Adipocyte (in vitro differentiated cells): ENCODE measurements at regions not wholly inside any gene's neighbourhood (a gene's known extent, or its start where the extent isn't known, plus 50 kb on each side); places are given as distances from the start of the nearest gene placed in this dataset.
"Not testable (repeated sequence)": the region's sequence is repeated elsewhere in the genome, so short reads cannot be mapped to it uniquely, and the experiment has no call there.

ENCODE experiments used
- DNase-seq: peaks from one replicate; pipeline ENCODE4 v3.0.0-alpha.2; 2015; ENCODE audit warnings: low read depth
- H3K27me3 ChIP-seq: replicated peaks from 2 replicates; pipeline ENCODE4 v1.7.0; 2013; ENCODE audit warnings: mild to moderate bottlenecking, low read length, moderate library complexity; ENCODE audit not compliant: control insufficient read depth, insufficient read depth
- H3K36me3 ChIP-seq: 2 replicates; pipeline ENCODE4 v1.7.0; 2013; ENCODE audit warnings: low read length, mild to moderate bottlenecking, moderate library complexity; ENCODE audit not compliant: control insufficient read depth, insufficient read depth, severe bottlenecking
- H3K4me1 ChIP-seq: 2 replicates; pipeline ENCODE4 v1.7.0; 2013; ENCODE audit warnings: mild to moderate bottlenecking, low read length, moderate library complexity; ENCODE audit not compliant: control insufficient read depth, insufficient read depth
- H3K4me3 ChIP-seq: 2 replicates; pipeline ENCODE4 v1.7.0; 2013; ENCODE audit warnings: mild to moderate bottlenecking, low read length, moderate library complexity
- H3K9ac ChIP-seq: 2 replicates; pipeline ENCODE4 v1.7.0; 2013; ENCODE audit warnings: mild to moderate bottlenecking, low read length, moderate library complexity
- H3K9me3 ChIP-seq: 2 replicates; pipeline ENCODE4 v1.7.0; 2013; ENCODE audit warnings: mild to moderate bottlenecking, low read length, moderate library complexity; ENCODE audit not compliant: control insufficient read depth

DNA sequence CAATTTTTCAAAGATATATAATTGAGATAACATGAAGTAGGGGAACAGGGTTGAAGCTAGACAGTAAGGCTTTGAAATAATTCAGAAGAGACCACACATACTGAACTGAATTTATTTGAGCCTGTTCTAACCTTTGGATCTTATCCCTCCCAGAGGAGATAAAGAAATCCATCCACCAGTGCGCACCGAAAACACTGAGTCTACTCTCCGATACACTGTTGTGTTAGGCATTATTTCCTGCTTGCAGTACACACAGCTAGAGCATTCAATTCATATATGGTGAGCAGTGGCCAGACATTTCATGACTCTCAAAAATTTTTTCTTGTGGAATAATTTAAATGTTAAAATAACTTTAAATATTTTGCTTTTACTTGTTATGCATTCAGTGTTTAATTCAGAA lies 342.7 kb downstream of the GPD2 start:
- DNase-seq: no peak
- Histone ChIP-seq H3K4me3 (no peak overlapping the region), H3K27me3 (no peaks in the 10 kb centered on the region), H3K9ac (no peak overlapping the region), H3K36me3 (no peaks in the 10 kb centered on the region), H3K4me1 (no peaks in the 10 kb centered on the region), H3K9me3 (no peaks in the 10 kb centered on the region)

DNA sequence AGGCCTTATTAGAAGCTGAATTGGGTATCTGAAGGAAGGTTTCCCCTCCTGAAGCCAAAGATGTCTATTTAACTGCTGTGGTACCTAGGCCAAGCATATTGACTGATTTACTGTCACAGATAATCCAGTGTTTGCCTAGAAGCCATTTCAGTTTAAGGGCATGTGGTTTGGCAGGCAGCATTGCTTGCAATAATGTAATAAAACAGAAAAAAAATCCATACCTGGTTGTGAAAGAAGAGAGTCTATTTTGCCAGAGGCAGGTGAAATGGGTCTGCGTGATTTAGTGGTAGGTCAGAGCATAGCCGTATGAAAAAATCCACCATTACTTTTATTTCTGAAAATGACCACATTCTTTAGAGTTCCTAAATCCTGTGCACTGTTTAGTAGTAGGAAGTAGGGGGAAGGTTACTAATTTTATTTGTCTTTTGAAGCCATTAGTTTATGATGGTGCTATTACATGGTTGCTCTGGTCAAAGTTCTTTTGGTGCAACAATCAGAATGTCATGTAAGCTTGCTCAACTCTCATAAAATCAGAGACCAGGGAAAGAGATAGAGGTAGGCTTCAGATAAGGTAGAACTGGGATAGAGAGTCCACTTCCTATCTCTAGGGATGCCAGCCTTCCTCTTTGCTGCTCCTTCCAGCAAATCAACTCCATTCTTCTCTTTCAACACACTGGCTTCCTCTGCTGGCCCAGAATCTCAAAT lies 343.4 kb downstream of the GPD2 start:
- H3K9me3 ChIP-seq: no peaks in the 10 kb centered on the region
- H3K9ac ChIP-seq: no peak overlapping the region
- no peaks in the 10 kb centered on the region for H3K36me3 ChIP-seq
- no peak for DNase-seq
- H3K27me3 ChIP-seq: no peaks in the 10 kb centered on the region
- no peak overlapping the region for H3K4me3 ChIP-seq
- no peaks in the 10 kb centered on the region for H3K4me1 ChIP-seq

DNA sequence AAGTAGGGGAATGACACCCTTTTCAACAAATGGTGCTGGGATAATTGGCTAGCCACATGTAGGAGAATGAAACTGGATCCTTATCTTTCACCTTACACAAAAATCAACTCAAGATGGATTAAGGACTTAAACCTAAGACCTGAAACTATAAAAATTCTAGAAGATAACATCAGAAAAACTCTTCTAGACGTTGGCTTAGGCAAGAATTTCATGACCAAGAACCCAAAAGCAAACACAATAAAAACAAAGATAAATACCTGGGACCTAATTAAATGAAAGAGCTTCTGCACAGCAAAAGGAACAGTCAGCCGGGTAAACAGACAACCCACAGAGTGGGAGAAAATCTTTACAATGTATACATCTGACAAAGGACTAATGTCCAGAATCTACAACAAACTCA lies 345.5 kb downstream of the GPD2 start:
- not testable (repeated sequence) for H3K36me3 ChIP-seq, H3K9ac ChIP-seq, DNase-seq, H3K4me3 ChIP-seq, H3K4me1 ChIP-seq, H3K9me3 ChIP-seq, H3K27me3 ChIP-seq

DNA sequence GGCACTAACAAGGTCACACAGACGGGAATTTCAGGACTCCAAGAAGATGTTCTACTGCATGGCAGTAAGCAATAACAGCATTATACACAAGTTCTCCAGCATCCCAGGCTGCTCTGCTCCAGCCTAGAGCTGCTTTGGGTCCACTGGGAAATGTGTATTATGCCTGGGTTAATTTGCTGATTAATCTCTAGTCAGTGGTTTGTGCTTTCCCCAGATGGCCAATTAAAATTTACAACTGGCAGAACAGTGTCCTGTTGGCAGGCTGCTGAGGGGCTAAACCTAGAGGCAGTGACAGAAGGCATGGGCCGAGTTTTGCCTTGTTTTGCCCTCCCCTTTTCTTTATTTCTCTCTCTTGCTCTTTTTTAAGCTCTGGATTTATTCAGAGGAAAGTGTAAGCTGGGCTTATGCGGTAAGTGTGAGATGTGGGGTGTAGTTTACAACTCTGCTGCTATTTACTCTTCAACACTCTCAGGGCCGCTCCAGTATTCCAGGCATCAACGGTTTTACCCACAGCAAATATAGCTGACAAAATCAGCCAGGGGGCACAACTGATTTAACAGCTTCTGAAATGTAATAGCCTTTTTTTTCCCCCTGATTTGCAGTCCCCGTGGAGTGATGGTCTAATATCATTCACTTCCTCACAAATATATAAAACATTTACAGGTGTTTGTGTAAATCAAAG lies 348.0 kb downstream of the GPD2 start:
- no peak overlapping the region for H3K9ac ChIP-seq
- no peak for DNase-seq
- no peaks in the 10 kb centered on the region for H3K36me3 ChIP-seq
- H3K4me3 ChIP-seq: no peak overlapping the region
- no peaks in the 10 kb centered on the region for H3K27me3 ChIP-seq
- H3K4me1 ChIP-seq: no peaks in the 10 kb centered on the region
- no peaks in the 10 kb centered on the region for H3K9me3 ChIP-seq

- no peaks in the 10 kb centered on the region for H3K27me3 ChIP-seq
- no peak overlapping the region for H3K9ac ChIP-seq
- H3K9me3 ChIP-seq: no peaks in the 10 kb centered on the region
- H3K36me3 ChIP-seq: no peaks in the 10 kb centered on the region
- H3K4me3 ChIP-seq: no peak overlapping the region
- DNase-seq: no peak
- no peaks in the 10 kb centered on the region for H3K4me1 ChIP-seq
These were observed 351.3 kb downstream of the GPD2 start for GRCh38 chr2:156787517-156787916.

DNA sequence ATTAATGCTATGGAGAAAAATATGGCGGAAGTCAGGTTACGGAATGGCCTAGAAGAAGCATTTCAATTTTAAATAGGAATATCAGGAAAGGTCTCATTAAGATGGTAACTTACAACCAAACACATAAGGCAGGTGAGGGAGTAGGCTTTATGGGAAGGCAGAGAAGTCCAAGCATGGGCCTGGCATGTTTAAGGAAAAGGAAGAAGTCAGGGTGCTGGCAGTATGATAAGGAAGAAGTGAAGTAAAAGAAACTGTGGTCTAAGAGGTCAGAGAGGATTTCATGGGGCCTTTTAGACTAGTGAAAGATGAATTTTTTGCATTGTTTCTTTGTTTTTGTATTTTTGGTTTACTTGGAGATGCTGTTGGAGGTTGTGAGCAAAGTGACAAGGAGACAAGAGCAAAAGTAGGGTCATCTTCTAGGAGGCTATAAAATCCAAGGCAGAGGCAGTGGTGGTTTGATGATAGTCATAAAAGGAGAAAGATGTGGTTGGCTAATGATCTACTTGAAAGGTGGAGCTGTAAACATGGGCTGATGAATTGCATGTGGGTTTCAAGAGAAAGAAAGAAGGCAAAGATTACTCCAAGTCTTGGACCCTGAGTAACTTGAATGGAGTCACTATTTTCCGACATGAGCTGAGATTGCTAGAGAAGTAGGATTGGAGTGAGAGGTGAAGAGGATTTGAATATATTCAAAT lies 354.3 kb downstream of the GPD2 start:
- no peaks in the 10 kb centered on the region for H3K36me3 ChIP-seq
- no peak for DNase-seq
- H3K4me1 ChIP-seq: no peaks in the 10 kb centered on the region
- H3K9me3 ChIP-seq: no peaks in the 10 kb centered on the region
- no peak overlapping the region for H3K9ac ChIP-seq
- H3K4me3 ChIP-seq: no peak overlapping the region
- no peaks in the 10 kb centered on the region for H3K27me3 ChIP-seq

DNA sequence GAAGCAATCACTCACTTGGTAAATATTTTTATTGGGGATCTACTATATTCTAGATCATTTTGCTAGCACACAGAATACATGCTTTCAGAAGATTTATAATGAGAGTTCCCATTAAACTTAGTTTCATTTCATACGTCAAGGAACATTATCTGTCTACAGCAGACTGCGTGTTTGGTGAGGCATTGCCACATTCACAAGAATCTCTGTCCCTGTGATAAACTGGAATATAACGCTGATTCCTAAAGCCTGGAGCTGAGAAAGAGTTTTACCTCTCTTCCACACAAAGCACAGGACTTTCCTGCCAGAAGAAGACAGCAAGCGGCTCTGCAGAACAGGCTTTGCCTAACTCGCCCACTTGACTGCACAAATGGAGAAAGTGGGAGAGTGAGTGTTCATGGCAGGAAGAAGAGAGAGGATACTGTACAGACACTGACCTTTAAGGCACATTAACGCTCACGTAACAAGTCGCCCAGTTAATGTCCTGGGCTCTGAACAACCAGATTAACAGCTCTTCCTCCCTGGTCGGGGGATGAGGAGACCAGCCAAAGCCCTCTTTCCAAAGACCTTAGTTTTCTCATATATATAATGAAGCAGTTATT lies 356.2 kb downstream of the GPD2 start:
- no peaks in the 10 kb centered on the region for H3K9me3 ChIP-seq
- no peak overlapping the region for H3K4me3 ChIP-seq
- no peak overlapping the region for H3K9ac ChIP-seq
- no peak for DNase-seq
- H3K36me3 ChIP-seq: no peaks in the 10 kb centered on the region
- H3K4me1 ChIP-seq: no peaks in the 10 kb centered on the region
- H3K27me3 ChIP-seq: no peaks in the 10 kb centered on the region

DNA sequence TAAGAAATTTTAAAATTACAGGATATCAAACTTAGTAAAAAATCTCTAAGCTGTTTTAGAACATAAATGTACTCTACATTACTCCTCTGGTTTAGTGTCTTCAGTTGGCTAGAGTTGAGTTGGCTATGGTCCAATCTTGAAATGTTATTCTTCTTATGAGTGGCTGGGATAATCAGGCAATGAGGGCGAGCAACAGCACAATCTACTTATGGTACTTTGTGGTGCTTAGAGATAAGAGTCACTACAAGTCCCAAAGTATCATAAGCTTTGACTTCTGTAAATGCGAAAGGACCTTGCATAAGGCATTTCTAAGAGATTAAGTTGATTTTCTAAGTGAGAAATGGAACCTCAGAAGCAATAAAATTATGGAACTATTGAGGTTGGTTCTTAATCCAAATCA lies 361.7 kb downstream of the GPD2 start:
- H3K4me3 ChIP-seq: no peak overlapping the region
- H3K9ac ChIP-seq: no peak overlapping the region
- H3K9me3 ChIP-seq: no peaks in the 10 kb centered on the region
- no peaks in the 10 kb centered on the region for H3K36me3 ChIP-seq
- no peak for DNase-seq
- no peaks in the 10 kb centered on the region for H3K4me1 ChIP-seq
- H3K27me3 ChIP-seq: no peaks in the 10 kb centered on the region

DNA sequence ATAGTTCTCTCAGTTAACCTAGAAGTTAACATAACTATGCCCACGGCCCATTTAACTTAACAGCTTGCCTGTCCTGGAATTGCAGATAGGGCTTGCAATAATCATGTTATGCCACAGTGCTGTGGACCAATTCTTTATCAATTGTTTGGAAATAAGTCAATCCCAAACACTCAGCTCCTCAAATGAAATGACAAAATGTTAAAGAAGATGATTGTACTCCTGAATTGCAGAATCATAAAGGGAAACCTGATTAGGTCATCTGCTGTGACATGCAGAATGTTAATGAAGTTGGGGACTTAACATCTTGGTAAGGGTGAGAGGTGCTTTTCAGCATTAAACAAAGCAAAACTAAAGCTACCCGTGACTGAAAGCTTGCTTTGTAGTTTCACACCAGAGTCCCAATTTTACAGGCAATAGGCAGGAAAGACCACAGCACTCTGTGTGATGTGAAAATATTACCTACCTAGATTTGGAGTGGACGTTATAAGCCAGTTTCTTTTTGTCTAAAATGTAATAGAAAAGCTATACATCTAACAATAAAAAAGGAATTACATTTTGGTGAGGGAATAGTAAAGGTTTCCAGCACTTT lies 364.0 kb downstream of the GPD2 start:
- H3K9ac ChIP-seq: no peak overlapping the region
- H3K4me3 ChIP-seq: no peak overlapping the region
- H3K27me3 ChIP-seq: no peaks in the 10 kb centered on the region
- no peak for DNase-seq
- no peaks in the 10 kb centered on the region for H3K36me3 ChIP-seq
- H3K9me3 ChIP-seq: no peaks in the 10 kb centered on the region
- no peaks in the 10 kb centered on the region for H3K4me1 ChIP-seq

- no peak for DNase-seq
- H3K9me3 ChIP-seq: no peaks in the 10 kb centered on the region
- no peaks in the 10 kb centered on the region for H3K4me1 ChIP-seq
- no peak overlapping the region for H3K9ac ChIP-seq
- no peaks in the 10 kb centered on the region for H3K27me3 ChIP-seq
- H3K4me3 ChIP-seq: no peak overlapping the region
- no peaks in the 10 kb centered on the region for H3K36me3 ChIP-seq
These were observed 364.7 kb downstream of the GPD2 start for GRCh38 chr2:156800781-156801361.

GRCh38 chr2:156803243-156803642 lies 367.1 kb downstream of the GPD2 start:
- no peaks in the 10 kb centered on the region for H3K4me1 ChIP-seq
- no peaks in the 10 kb centered on the region for H3K27me3 ChIP-seq
- H3K9ac ChIP-seq: no peak overlapping the region
- DNase-seq: no peak
- H3K4me3 ChIP-seq: peak overlapping the region; percentile 52
- peaks cover 4% of the 10 kb centered on the region for H3K9me3 ChIP-seq
- no peaks in the 10 kb centered on the region for H3K36me3 ChIP-seq
